ENCODE measurements at regions not wholly inside any gene's neighbourhood (a gene's known extent, or its start where the extent isn't known, plus 50 kb on each side); places are given as distances from the start of the nearest gene placed in this dataset.

DNA sequence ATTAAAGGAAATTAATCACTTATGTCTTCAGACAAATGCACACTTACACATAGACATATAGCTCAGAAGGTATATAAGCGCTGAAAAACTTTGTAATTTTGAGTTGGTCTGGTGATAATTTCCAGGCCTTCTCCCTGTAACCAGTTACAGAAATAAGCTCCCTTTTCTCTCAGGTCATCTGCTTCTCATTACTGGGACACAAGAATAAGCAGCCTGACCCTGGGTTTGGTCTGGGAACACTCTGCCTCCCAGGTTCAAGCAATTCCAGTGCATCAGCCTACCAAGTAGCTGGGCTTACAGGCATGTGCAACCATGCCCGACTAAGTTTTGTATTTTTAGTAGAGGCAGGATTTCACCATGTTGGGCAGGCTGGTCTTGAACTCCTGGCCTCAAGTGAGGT lies 274.5 kb downstream of the LMO7 start:
- intact Hi-C loops (cut with DNase I), result no loop called here
- Histone ChIP-seq H3K4me1 (peaks cover 0 to 10% of the 10 kb centered on the region in 2 donors), H3K27ac (no peak overlapping the region), H3K27me3 (no peaks in the 10 kb centered on the region), H3K4me3 (no peak overlapping the region), H3K36me3 (no peaks in the 10 kb centered on the region), H3K9me3 (no peaks in the 10 kb centered on the region)
- TF ChIP-seq, protein P1, sequence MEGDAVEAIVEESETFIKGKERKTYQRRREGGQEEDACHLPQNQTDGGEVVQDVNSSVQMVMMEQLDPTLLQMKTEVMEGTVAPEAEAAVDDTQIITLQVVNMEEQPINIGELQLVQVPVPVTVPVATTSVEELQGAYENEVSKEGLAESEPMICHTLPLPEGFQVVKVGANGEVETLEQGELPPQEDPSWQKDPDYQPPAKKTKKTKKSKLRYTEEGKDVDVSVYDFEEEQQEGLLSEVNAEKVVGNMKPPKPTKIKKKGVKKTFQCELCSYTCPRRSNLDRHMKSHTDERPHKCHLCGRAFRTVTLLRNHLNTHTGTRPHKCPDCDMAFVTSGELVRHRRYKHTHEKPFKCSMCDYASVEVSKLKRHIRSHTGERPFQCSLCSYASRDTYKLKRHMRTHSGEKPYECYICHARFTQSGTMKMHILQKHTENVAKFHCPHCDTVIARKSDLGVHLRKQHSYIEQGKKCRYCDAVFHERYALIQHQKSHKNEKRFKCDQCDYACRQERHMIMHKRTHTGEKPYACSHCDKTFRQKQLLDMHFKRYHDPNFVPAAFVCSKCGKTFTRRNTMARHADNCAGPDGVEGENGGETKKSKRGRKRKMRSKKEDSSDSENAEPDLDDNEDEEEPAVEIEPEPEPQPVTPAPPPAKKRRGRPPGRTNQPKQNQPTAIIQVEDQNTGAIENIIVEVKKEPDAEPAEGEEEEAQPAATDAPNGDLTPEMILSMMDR (IDR thresholded peaks at IDR 0.05), result no peak
- no peak for DNase-seq (ENCODE audit: low spot score in 2 of 2)

All from ascending aorta (tissue), 2 donors.